ENCODE measurements at regions not wholly inside any gene's neighbourhood (a gene's known extent, or its start where the extent isn't known, plus 50 kb on each side); places are given as distances from the start of the nearest gene placed in this dataset.

DNA sequence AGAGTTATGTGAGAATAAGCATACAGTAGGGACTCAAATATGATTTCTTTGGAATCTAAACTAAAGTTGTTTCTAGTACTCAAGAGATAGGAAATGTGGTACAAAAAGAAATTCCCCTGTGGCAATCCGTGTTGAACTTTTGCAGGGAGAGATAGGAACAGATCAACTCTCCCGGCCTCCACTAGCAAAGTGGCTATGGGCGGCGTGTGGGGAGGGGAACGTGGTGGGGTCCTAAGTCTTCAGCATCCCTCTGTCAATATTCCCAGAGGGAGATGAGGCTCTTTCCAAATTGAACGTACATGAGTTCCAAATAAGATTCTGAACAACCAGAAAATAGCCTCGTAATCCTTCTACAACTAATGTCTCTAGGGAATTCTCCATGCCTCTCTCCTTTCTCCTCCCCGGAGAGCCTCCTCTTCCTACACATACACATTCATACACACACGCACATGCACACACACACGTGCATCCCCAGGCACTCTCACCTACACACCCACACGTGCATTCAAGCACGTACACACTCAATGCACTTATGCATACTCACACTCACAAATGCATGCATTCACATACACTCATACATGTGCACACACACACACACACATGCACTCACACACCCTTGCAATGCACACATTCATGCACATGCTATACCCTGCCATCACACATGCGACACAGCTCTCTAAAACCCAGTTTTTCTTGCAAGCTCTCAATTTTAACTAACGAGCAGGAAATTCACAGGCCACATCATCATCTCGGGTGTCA lies 244.8 kb downstream of the MAF start:
- ATAC-seq (replicated peaks) (no peak), DNase-seq (no peak)
- H3K4me1 Mint-ChIP-seq = no peaks in the 10 kb centered on the region
- H3K9me3 Mint-ChIP-seq = no peaks in the 10 kb centered on the region
- no peak overlapping the region for H3K4me3 Mint-ChIP-seq
- H3K27me3 Mint-ChIP-seq = peaks cover 27 to 43% of the 10 kb centered on the region in 2 donors
- H3K36me3 Mint-ChIP-seq = no peaks in the 10 kb centered on the region
- no peak overlapping the region for H3K27ac Mint-ChIP-seq

- no peaks in the 10 kb centered on the region for H3K4me1 Mint-ChIP-seq
- H3K9me3 Mint-ChIP-seq = no peaks in the 10 kb centered on the region
- H3K4me3 Mint-ChIP-seq = no peak overlapping the region
- ATAC-seq (replicated peaks) (no peak), DNase-seq (no peak)
- H3K27ac Mint-ChIP-seq = no peak overlapping the region
- H3K36me3 Mint-ChIP-seq = no peaks in the 10 kb centered on the region
- peaks cover 36 to 39% of the 10 kb centered on the region in 2 donors for H3K27me3 Mint-ChIP-seq
These were observed 248.6 kb downstream of the MAF start for GRCh38 chr16:79351927-79352326.

DNA sequence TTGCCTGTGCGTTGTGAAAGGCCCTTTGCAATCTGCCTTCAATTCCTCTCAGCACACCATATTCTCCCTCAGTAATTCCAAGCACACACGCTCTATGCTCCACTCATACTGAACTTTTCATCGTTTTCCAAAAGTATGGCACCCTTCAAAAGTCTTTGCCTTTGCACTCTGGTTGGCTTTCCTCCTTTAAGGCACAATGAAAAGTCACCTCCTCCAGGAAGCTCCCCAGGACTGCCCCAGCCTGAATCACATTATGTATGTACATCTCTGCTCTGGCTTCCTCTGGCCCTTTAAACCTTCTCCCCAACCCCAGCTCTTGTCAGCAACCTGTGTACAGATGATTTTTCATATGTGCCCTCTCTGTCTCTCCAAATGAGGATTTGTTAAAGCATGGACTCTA lies 250.7 kb downstream of the MAF start:
- Mint-ChIP-seq H3K4me1 (no peaks in the 10 kb centered on the region), H3K36me3 (no peaks in the 10 kb centered on the region), H3K27me3 (peaks cover 22 to 27% of the 10 kb centered on the region in 2 donors), H3K27ac (no peak overlapping the region), H3K9me3 (no peaks in the 10 kb centered on the region), H3K4me3 (no peak overlapping the region)
- ATAC-seq (replicated peaks) = no peak
- no peak for DNase-seq

DNA sequence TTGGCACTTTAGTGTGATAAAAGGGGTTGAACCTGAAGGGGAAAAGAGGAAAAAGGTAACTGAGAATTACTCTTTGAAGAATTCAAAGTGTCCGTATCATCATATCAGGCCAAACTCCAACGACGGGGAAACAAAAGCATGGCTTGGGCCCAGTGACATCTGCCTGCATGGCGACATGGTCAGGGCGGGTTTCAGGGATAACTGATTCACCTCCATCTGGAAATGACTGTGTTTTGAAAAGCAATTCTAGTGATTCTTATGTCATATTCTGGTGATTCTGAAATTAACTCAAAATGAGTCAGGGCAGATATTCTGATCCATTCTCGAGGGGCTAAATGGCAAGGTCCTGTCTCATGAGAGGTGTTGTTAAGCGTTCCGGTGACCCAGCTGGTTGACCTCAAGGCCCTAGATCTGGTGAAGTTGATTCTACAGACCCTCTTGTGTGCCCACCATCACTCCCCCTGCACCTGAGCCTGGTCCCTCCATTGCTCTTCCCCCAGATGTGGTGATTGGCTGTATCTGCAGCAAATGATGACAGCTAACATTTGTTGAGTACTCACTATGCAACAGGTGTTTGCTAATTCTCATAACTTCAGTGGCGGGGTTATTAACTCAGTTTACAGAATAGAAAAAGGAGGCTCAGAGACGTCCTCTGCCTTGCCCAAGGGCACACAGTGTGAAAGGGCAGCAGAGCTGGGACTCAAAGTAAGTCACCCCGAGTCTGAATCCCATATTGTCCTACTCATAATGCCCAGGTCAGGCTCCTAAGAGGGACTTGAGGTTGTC lies 251.8 kb downstream of the MAF start:
- no peaks in the 10 kb centered on the region for H3K9me3 Mint-ChIP-seq
- no peak overlapping the region for H3K27ac Mint-ChIP-seq
- no peaks in the 10 kb centered on the region for H3K36me3 Mint-ChIP-seq
- no peaks in the 10 kb centered on the region for H3K4me1 Mint-ChIP-seq
- no peak for DNase-seq
- no peak overlapping the region for H3K4me3 Mint-ChIP-seq
- peaks cover 16 to 18% of the 10 kb centered on the region in 2 donors for H3K27me3 Mint-ChIP-seq
- ATAC-seq (replicated peaks) = no peak

DNA sequence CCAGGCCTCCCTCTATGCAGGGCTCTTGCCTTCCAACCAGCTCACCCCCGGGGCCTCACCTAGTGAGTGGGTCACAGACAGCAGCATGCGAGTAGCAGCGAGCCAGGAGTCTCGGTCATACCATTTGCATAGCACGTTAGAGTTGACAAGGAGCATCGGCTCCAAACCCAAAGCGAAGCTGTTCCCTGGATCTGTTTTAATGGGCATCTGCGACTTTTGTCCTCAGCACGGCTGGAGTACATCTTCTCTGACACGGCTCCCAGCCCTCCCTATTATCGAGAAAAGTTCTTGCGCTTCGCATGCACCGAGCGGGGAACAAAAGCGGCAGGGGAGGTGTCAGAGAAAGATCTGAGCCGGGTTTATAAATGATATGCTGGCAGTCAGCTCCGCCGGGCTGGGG lies 253.3 kb downstream of the MAF start:
- Mint-ChIP-seq H3K27ac (no peak overlapping the region), H3K4me1 (no peaks in the 10 kb centered on the region), H3K27me3 (peaks cover 22 to 25% of the 10 kb centered on the region in 2 donors), H3K9me3 (peaks cover 0 to 2% of the 10 kb centered on the region in 2 donors), H3K36me3 (no peaks in the 10 kb centered on the region), H3K4me3 (no peak overlapping the region)
- ATAC-seq (replicated peaks) (no peak), DNase-seq (no peak)

DNA sequence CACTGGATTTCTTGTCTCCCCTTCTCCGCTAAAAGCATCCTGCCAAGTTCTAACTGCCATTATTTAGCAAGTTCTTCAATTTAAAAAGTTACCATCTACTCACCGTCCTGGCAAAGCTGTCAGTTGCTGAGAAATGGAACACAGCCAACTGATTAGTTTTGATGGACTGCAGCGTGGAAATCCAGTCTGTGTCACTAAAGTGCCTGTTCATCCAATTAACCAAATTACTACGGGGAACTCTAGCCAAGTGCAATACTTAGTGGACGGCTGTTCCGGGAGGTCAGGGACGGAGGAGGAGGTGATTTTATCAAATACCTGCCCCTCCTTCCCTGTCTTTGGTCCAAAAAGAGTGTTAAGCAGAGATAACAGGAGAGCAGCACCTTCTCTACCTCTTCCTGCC lies 260.7 kb downstream of the MAF start:
- H3K27ac Mint-ChIP-seq = no peak overlapping the region
- no peaks in the 10 kb centered on the region for H3K4me1 Mint-ChIP-seq

DNA sequence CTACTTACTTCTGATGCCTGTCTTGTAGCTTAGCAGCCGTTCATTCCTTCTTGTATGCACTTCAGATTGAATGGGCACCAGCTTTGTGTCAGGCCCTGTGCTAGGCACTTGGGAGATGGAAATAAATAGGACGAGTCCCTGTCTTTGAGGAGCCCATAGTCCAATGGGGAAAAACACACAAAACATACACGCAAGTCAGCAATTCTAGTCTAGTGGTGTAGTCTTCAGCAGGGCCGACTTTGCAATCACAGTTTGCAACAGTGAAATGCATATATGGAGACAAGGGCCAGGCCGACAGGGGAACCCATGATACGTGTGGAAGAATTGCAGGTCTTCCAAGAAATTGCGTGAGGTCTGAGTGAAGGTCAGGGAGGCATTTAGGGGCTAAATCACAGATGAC lies 262.6 kb downstream of the MAF start:
- Mint-ChIP-seq H3K9me3 (peaks cover 0 to 6% of the 10 kb centered on the region in 2 donors), H3K4me3 (no peak overlapping the region)

More for the DNA sequence above, 260.7 kb downstream of the MAF start:
- no peak overlapping the region for H3K4me3 Mint-ChIP-seq
- H3K9me3 Mint-ChIP-seq = peaks cover 0 to 5% of the 10 kb centered on the region in 2 donors
- ATAC-seq (replicated peaks) (no peak), DNase-seq (no peak)
- H3K36me3 Mint-ChIP-seq = no peaks in the 10 kb centered on the region
- H3K27me3 Mint-ChIP-seq = peaks cover 20 to 25% of the 10 kb centered on the region in 2 donors

GRCh38 chr16:79336437-79337229 lies 263.9 kb downstream of the MAF start:
- H3K9me3 Mint-ChIP-seq = peaks cover 0 to 4% of the 10 kb centered on the region in 2 donors
- no peaks in the 10 kb centered on the region for H3K4me1 Mint-ChIP-seq
- H3K36me3 Mint-ChIP-seq = no peaks in the 10 kb centered on the region
- no peak overlapping the region for H3K4me3 Mint-ChIP-seq
- ATAC-seq (replicated peaks) (no peak), DNase-seq (no peak)
- peaks cover 15 to 18% of the 10 kb centered on the region in 2 donors for H3K27me3 Mint-ChIP-seq
- no peak overlapping the region for H3K27ac Mint-ChIP-seq

More for the DNA sequence above, 262.6 kb downstream of the MAF start:
- Mint-ChIP-seq H3K27ac (no peak overlapping the region), H3K27me3 (peaks cover 17 to 25% of the 10 kb centered on the region in 2 donors), H3K36me3 (no peaks in the 10 kb centered on the region), H3K4me1 (no peaks in the 10 kb centered on the region)
- ATAC-seq (replicated peaks) (no peak), DNase-seq (no peak)

DNA sequence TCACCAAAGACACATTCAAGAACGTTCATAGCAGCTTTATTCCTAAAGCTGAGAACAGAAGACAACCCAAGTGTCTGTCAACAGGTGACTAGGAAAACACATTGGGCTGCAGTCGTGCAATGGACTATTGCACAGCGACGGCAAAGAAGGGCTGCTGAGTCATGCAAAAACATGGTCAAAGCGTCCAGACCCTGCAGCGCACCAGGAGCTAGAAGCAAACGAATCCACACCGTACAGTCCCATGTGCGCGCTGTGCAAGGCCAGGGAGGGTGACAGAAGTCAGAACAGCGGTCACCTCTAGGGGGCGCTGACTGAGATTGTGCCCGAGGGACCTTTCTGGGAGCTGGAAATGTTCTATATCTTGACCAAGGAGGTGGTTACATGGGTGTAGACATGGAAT lies 266.4 kb downstream of the MAF start:
- H3K36me3 Mint-ChIP-seq = no peaks in the 10 kb centered on the region
- H3K27ac Mint-ChIP-seq = no peak overlapping the region
- peaks cover 21 to 32% of the 10 kb centered on the region in 2 donors for H3K27me3 Mint-ChIP-seq
- DNase-seq (no peak), ATAC-seq (replicated peaks) (no peak)
- H3K4me3 Mint-ChIP-seq = no peak overlapping the region
- peaks cover 0 to 3% of the 10 kb centered on the region in 2 donors for H3K9me3 Mint-ChIP-seq
- H3K4me1 Mint-ChIP-seq = peaks cover 2 to 3% of the 10 kb centered on the region in 2 donors

DNA sequence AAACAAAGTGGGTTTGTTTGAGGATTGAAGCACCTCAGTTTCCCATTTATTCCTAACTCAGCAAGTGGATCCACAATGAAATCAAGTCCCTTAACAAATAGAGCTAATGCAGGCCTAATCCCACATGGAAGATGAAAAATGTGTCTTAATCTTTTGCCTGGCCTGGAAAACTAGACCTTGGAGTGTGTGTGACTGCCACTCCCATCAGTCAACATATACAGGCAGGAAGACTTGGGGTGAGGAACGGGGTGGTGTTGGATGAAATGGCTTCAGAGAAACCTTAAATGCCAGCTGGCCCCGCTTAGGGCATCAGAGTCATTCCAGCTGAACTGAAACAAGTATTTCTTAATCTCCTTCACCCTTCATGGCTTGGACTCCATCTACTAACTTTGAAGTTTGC lies 269.5 kb downstream of the MAF start:
- ATAC-seq (replicated peaks) = no peak

GRCh38 chr16:79329967-79330366 lies 270.6 kb downstream of the MAF start:
- no peaks in the 10 kb centered on the region for H3K36me3 Mint-ChIP-seq
- no peak overlapping the region for H3K27ac Mint-ChIP-seq
- DNase-seq (no peak), ATAC-seq (replicated peaks) (no peak)
- peaks cover 0 to 1% of the 10 kb centered on the region in 2 donors for H3K9me3 Mint-ChIP-seq
- H3K4me3 Mint-ChIP-seq = no peak overlapping the region
- peaks cover 37 to 48% of the 10 kb centered on the region in 2 donors for H3K27me3 Mint-ChIP-seq
- peaks cover 7 to 11% of the 10 kb centered on the region in 2 donors for H3K4me1 Mint-ChIP-seq

More for the DNA sequence above, 269.5 kb downstream of the MAF start:
- no peak overlapping the region for H3K4me3 Mint-ChIP-seq
- H3K36me3 Mint-ChIP-seq = no peaks in the 10 kb centered on the region
- H3K9me3 Mint-ChIP-seq = peaks cover 0 to 1% of the 10 kb centered on the region in 2 donors
- DNase-seq = no peak
- peaks cover 31 to 39% of the 10 kb centered on the region in 2 donors for H3K27me3 Mint-ChIP-seq
- peaks cover 7 to 11% of the 10 kb centered on the region in 2 donors for H3K4me1 Mint-ChIP-seq
- no peak overlapping the region for H3K27ac Mint-ChIP-seq

- DNase-seq (no peak), ATAC-seq (replicated peaks) (peak; percentile 79 to 92)
- peaks cover 45 to 56% of the 10 kb centered on the region in 2 donors for H3K27me3 Mint-ChIP-seq
- no peaks in the 10 kb centered on the region for H3K36me3 Mint-ChIP-seq
- peaks cover 7 to 11% of the 10 kb centered on the region in 2 donors for H3K4me1 Mint-ChIP-seq
- H3K9me3 Mint-ChIP-seq = peaks cover 0 to 1% of the 10 kb centered on the region in 2 donors
- no peak overlapping the region for H3K4me3 Mint-ChIP-seq
- no peak overlapping the region for H3K27ac Mint-ChIP-seq
These were observed 271.4 kb downstream of the MAF start for GRCh38 chr16:79329166-79329521.

- H3K27ac Mint-ChIP-seq = no peak overlapping the region
- H3K4me3 Mint-ChIP-seq = no peak overlapping the region
- no peaks in the 10 kb centered on the region for H3K36me3 Mint-ChIP-seq
- DNase-seq (no peak), ATAC-seq (replicated peaks) (peak; percentile 68 to 71)
- peaks cover 7 to 11% of the 10 kb centered on the region in 2 donors for H3K4me1 Mint-ChIP-seq
- H3K27me3 Mint-ChIP-seq = peaks cover 51 to 60% of the 10 kb centered on the region in 2 donors
- no peaks in the 10 kb centered on the region for H3K9me3 Mint-ChIP-seq
These were observed 272.0 kb downstream of the MAF start for GRCh38 chr16:79328402-79329165.

All from stimulated activated naive B cell treated with anti-CD40 and anti-IgM and Interleukin-4, amounts not matched to agents 10 μg/mL and 1 μg/mL and 100 μg/mL, for 72 hours (primary cell).